PFSK-1 (cell line): ENCODE measurements at regions not wholly inside any gene's neighbourhood (a gene's known extent, or its start where the extent isn't known, plus 50 kb on each side); places are given as distances from the start of the nearest gene placed in this dataset.

Source experiments
- FOXP2 ChIP-seq: optimal IDR thresholded peaks from 2 replicates; pipeline ENCODE3; 2011; ENCODE audit warnings: borderline replicate concordance, control low read depth, inconsistent platforms; ENCODE audit not compliant: insufficient read depth; ENCODE audit errors: extremely low read length, extremely low read depth
- POLR2AphosphoS5 ChIP-seq: IDR thresholded peaks from 2 replicates; pipeline ENCODE4 v1.6.1; 2012; ENCODE audit warnings: low read depth, mild to moderate bottlenecking, control low read depth, low read length, moderate library complexity
- REST ChIP-seq, 2 experiments: IDR thresholded peaks; 2 replicates each; pipeline versions ENCODE4 v1.6.1 to v1.8.0; 2011 to 2012; ENCODE audit warnings: low read depth in 2 of 2, low read length in 2 of 2, control low read depth in 1 of 2, inconsistent platforms in 1 of 2, mild to moderate bottlenecking in 1 of 2, moderate library complexity in 1 of 2; ENCODE audit not compliant: insufficient read depth in 1 of 2
- SIN3A ChIP-seq: IDR thresholded peaks from 2 replicates; pipeline ENCODE4 v1.6.1; 2012; ENCODE audit warnings: mild to moderate bottlenecking, low read length, moderate library complexity, borderline replicate concordance; ENCODE audit not compliant: insufficient read depth
- TAF1 ChIP-seq: IDR thresholded peaks from 2 replicates; pipeline ENCODE4 v1.6.1; 2012; ENCODE audit warnings: low read length, control low read depth, borderline replicate concordance; ENCODE audit not compliant: insufficient read depth

DNA sequence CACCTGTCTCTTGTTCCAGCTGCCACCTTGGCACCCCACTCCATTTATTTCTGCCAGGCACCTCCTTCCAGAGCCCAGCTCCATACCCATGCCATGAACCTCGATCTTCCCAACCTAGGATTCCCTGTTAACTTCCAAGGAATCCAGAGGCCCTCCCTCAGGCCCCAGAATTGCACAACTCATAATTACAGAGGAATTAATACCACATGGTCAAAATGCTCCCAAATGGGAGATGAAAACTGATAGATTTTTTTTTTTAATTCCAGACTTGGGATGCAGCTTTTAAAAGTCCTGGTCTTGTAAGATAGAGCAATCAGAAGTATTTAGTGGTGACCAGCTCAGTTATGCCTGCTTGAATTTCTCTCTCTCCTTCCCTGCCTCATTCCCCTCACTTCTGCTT, 96.2 kb upstream of the CCDC112 start:
- no peak for TF ChIP-seq TAF1
- no peak for TF ChIP-seq REST (IDR thresholded peaks at IDR 0.05; ENCODE audit: insufficient read depth in 1 of 2, low read depth in 2 of 2, low read length in 2 of 2)
- no peak for TF ChIP-seq POLR2AphosphoS5
- no peak for TF ChIP-seq FOXP2
- no peak for TF ChIP-seq SIN3A

DNA sequence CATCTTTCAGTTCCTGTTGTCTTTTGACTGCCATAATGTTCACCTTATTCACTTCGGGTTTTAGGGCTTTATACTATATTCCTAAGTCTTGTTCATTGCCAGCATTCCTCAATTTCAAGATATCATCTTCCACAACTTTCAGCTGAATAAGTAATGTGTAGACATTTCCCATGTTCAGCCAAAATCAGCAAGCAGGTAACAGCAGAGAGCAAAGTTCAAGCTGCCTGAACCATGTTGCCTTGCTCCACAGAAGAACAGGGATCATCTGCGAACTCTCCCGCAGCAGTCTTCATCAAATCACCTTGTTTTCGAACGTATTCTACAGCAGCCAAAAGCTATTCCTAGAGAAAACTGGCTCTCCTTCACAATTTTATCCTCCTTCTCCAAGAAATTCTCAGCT, 95.3 kb upstream of the CCDC112 start:
- no peak for TF ChIP-seq REST (IDR thresholded peaks at IDR 0.05; ENCODE audit: insufficient read depth in 1 of 2, low read depth in 2 of 2, low read length in 2 of 2)
- TF ChIP-seq TAF1, result no peak
- no peak for TF ChIP-seq SIN3A
- TF ChIP-seq POLR2AphosphoS5, result no peak
- no peak for TF ChIP-seq FOXP2

DNA sequence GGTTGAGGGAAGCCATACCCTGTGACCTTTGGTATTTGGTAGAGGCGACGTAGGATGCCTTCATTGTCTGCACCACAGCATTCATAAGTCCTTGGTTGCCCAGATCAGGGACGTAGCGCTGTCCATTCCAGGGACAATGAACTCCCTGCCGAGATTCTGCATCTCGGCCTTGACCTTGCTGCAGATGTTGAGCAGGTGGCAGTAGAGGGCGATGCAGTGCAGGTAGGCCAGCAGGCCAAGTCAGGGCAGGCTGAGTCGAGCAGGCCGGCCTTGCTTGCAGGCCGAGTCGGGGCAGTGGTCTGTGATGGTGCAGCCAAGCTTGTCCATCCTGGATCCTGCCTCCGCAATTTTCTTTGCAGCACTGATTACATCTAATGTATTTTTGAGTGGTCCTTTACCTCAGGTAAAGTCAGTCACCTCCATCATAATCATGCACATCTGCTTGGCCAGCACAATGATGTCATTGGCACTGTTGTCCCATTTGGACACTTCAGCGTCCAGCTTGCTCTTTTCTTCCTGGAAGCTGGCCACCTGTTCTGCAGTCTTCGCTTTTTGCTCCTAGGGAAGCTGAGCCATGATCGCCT, 93.4 kb upstream of the CCDC112 start:
- TF ChIP-seq FOXP2, result no peak
- no peak for TF ChIP-seq SIN3A
- no peak for TF ChIP-seq REST (IDR thresholded peaks at IDR 0.05; ENCODE audit: insufficient read depth in 1 of 2, low read depth in 2 of 2, low read length in 2 of 2)
- no peak for TF ChIP-seq TAF1
- TF ChIP-seq POLR2AphosphoS5, result no peak

DNA sequence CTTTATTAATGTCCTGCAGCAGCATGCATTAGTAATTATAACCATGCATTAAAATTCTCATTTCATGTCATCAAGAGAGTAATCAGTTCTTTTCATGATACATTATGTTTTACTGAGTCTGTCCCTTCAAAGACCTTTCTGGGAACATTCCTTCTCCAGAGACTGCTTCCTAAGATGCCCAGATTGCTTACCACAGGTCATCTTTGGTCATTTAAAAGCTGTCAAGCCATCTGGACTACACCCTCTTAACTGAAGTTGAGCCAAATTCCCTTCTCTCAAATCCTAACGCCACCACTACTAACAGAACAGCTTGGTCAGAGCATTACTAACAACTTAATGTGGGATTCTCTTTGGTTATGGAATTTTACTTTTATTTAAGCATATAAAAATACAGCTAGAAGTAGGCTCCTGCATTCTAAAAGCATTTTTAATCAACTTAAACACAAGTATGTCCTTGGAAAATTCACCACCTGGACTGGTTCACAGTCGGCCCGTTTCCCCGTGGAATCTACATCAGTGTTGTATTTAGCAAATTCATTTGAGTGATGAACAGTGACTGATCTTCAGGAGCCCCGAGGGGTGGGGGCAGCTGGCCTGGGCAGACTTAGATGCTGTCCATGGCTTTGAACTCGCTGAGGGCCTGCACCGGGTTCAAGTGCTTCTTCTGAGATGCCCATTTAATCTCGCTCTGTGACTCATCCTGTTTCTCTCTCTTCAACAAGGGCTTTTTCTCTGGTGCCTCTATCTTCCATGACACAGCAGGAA, 92.8 kb upstream of the CCDC112 start:
- TF ChIP-seq POLR2AphosphoS5 (no peak), TAF1 (no peak), REST (IDR thresholded peaks at IDR 0.05; ENCODE audit: insufficient read depth in 1 of 2, low read depth in 2 of 2, low read length in 2 of 2) (no peak), SIN3A (no peak), FOXP2 (no peak)

GRCh38 chr5:115388240-115388639, 91.8 kb upstream of the CCDC112 start:
- TF ChIP-seq REST (IDR thresholded peaks at IDR 0.05; ENCODE audit: insufficient read depth in 1 of 2, low read depth in 2 of 2, low read length in 2 of 2) (no peak), TAF1 (no peak), SIN3A (no peak), FOXP2 (no peak), POLR2AphosphoS5 (no peak)
